ENCODE measurements at regions not wholly inside any gene's neighbourhood (a gene's known extent, or its start where the extent isn't known, plus 50 kb on each side); places are given as distances from the start of the nearest gene placed in this dataset.

GRCh38 chr6:118410001-118410400 lies 138.1 kb upstream of the PLN start:
- intact Hi-C loops (cut with DNase I), result no loop called here
- ATAC-seq (no peak), DNase-seq (no peak)
